HTR-8/SVneo (cell line): ENCODE measurements at regions not wholly inside any gene's neighbourhood (a gene's known extent, or its start where the extent isn't known, plus 50 kb on each side); places are given as distances from the start of the nearest gene placed in this dataset.

ENCODE experiments used
- DNase-seq: peaks from one replicate; pipeline ENCODE4 v3.0.0; 2011; ENCODE audit warnings: low spot score, mixed read lengths; ENCODE audit not compliant: insufficient read length
- FAIRE-seq: peaks from 2 replicates; lab custom pipeline; 2011; peaks lifted over from hg19 to GRCh38; lab: Jason Lieb, UNC

DNA sequence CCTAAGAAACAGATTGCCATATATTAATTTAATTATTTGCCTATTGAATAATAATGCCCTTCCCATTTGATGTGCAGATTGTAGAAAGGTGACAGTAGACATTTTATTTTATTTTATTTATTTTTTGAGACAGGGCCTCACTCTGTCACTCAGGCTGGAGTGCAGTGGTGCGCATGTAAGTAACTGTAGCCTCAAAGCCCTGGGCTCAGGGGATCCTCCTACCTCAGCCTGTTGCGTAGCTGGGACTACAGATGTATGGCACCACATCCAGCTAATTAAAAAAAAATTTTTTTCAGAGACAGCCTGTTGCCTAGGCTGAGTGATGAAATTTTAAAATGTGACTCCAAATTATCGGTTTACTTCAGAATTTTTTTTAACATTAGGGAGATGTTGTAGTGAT lies 1110.0 kb upstream of the EEF2KMT start:
- no peak for FAIRE-seq

DNA sequence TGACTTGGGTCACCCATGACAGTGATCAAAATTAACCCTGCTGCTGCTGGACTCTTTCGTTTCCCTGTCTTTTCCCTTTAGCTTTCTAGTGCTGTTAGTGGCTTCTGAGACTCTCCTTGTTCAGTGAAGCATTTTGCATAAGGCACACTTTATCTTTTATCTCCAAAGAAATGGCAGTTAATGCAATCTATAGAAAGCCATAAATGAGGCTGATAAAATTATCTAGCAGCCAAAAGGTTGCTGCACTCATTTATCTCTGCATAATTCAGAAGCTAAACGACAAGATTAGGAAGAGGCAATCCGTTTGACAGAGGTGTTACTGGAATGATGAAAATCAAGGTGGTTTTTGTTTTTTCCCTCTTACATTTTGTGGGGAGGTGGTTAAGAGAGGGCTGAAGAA lies 1109.5 kb upstream of the EEF2KMT start:
- FAIRE-seq (no peak), DNase-seq (no peak)

More for the DNA sequence above, 1110.0 kb upstream of the EEF2KMT start:
- DNase-seq, result no peak

DNA sequence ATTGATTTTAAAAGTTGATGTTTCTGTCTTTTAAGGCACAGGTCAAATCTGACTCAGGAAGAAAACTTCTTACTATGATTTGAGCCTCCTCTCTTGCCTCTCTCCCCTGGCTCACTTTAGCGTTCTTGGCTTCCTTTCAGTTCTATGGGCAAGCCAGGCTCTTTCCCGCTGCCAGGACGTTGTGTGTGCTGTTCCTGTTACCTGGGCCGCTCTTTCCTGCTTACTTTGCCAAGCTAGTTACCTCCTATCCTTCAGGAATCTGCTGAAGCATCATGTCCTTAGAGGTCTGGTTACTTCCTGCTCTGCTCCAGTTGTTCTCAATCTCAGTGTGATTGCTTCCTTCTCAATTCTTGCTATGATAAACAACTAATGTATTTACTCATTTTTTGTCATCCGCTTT lies 1108.5 kb upstream of the EEF2KMT start:
- DNase-seq, result no peak
- no peak for FAIRE-seq

DNA sequence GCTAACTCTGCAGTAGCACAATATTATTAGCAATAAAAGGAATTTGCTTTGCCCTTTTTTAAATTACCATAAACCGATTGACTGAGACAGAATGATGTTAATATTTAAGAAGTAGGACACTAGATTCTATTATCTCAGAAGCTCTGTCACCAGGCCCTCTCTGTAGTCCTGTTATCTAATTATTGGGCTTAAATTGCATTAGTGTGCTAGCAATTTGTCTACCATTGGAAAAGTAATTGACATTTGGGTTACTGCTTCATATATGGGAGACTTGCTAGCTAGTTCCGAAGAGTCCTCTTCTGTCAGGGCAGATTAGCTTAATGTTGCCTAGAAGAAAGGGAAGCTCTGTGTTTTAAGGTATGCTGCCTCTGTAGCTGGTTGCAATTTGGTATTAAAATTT lies 1107.3 kb upstream of the EEF2KMT start:
- no peak for FAIRE-seq

DNA sequence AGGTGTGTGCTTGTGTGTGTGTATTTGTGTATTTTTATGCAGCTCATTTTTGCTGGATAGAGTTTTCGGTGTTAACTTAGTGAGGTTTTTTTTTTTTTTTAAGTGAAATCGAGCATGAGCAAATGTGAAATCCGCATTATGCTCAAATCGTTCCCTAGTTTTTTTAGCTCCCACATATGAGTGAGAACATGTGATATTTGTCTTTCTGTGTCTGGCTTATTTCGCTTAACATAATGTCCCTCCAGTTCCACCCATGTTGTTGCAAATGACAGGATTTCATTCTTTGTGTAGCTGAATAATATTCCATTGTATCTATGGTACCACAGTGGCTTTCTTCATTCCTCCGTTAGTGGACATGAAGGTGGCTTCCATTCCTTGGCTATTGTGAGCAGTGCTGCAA lies 1103.3 kb upstream of the EEF2KMT start:
- no peak for FAIRE-seq
- no peak for DNase-seq

More for the DNA sequence above, 1107.3 kb upstream of the EEF2KMT start:
- no peak for DNase-seq

DNA sequence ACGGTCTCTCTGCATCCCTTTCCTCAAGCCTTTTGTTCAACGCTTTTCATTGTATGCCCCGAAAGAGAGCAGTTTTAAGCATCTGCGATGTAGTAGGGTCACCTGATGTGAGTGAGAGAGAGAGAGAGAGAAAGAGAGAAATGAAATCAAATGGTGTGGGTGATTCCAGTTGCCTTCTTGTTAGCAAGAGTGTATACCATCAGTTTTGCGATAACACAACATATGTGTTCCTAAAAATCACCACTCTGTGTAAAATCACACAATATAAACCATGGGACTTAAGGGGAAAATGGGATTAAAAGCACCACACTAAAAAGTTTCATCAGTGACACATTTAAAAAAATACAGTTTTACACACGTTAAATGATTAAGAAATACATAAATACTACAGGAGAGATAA lies 1102.7 kb upstream of the EEF2KMT start:
- no peak for FAIRE-seq
- no peak for DNase-seq

DNA sequence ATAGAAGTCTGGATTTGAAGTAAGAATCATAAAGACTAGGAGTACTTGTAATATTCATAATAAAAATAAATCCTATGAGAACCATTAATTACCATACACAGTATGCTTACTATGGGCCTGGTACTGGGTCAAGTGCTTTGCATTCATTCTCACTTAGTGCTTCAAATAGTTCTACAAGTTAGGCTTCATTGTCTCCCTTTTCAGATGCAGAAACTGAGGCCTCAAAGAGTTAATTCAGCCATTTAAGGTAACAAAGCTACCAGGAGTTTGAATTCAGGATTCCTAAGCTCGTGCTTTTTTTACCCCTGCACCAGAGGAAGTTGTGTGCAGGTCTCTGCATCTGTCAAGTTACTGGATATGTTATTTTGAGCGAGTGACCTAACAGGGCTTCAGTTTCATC lies 1098.4 kb upstream of the EEF2KMT start:
- DNase-seq (no peak), FAIRE-seq (no peak)

DNA sequence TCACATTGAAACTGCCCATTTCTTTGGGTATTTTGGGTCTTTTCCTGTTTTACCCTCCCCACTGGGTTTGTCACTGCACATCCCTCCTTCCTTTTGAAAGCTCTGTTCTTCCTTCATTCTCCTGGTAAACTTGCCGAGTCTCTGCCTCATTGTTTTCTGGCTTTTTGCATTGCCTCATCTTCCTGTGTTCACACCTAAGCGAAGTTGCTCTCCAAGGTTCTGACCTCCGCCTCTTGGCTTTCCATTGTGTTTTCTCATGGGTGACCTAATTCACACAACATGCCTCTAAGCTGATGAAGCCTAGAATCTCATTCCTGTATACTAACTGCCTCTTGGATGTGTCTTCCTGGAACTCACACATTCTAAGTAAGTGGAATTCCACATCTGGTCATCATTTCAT lies 1096.1 kb upstream of the EEF2KMT start:
- FAIRE-seq, result no peak
- DNase-seq, result no peak

DNA sequence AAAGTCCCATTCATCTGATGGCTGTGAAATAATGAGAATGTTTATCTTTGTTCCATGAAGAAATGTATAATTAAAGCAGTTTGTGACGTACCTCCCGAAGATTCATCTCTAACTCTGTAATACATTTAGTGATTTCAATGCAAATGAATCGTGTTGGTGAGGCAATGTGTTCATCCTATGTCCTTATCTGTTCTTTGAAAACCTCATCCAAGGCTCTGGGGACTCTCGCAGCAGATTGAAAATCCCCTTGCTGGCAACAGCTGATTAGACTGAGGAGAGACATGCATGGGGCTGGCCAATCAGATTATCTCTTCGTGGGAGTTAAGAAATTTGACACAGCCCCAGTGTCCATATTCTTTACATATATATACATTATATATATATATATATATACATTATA lies 1095.4 kb upstream of the EEF2KMT start:
- no peak for DNase-seq
- FAIRE-seq, result no peak

DNA sequence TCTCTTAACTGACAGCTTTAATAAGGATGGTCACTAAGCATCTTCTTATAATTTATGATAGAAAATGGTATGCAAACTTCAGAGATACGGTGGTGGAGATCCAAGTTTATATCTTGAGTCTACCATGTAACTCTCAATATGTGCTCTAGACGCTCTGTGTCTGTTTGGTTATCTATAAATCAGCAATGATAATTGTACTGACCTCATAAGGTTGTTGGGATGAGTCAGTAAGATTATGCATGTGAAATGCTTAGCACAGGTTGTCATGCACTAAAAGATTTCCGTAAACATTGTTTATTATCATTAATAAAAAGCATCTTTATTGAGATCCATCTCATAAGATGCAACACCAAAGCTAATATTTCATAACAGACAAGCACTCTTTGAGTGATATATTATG lies 1094.9 kb upstream of the EEF2KMT start:
- FAIRE-seq (no peak), DNase-seq (no peak)

DNA sequence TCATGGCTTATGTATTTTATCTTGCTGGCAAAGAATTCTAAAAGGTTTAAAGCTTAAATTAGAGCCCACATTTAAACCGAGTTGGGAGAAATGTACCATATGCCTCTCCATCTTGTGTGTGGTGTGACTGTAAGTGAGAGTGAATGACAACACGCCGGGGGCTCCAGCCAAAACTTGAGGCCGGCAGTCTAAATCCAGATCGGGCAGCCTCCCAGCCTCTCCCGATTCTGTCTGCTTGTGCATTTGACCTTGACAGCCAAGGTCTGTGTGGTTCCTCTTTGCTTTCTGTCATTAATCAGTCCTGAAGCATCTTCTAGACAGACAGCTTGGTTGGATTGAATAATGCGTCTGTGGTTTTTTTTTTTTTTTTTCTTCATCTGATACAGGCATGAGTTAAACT lies 1093.2 kb upstream of the EEF2KMT start:
- FAIRE-seq, result no peak
- DNase-seq, result no peak

DNA sequence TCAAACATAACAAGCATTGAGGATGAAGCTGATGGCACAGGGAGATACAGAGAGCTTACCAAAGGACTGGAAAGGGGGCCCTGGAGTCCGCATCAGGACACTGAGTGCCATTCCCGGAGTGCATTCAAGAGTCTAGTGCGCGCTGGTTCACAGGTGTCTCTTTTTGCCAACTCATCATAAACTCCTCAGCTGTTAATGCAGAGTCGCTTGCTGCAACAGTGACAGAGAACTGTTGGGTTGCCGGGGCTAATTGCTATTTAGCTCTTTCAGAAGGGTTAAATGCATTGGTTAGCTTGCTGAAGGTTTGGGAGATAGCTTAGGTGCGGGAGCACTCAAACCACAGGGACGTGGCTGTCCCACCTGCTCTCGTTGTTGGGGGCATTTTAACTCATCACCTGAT lies 1091.6 kb upstream of the EEF2KMT start:
- DNase-seq, result no peak
- no peak for FAIRE-seq

DNA sequence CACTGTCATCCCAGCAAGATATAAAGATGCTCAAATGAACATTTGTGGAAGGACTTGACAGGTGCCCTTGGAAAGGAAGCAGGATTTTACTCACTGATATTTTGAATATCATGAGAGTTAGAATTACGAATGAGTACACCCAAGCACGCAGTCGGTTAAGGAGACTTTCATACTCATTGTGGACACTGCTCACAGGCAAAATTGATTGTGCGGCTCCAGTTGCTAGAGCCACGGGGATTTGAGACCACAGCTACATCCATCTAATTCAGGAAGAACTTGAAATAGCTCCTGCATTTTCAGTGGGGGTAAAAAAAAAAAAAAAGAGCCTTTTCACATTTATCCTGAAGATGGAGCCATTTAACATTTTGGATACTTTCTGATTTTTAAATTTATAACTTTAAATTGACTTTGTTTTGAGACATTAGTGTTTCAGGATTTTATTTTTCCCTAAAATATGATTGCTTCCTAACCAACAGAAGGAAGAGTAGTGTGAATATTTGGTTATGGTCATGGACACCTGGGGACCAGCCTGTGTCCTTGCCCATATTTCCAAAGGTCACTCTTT lies 1080.1 kb upstream of the EEF2KMT start:
- DNase-seq (no peak), FAIRE-seq (no peak)

DNA sequence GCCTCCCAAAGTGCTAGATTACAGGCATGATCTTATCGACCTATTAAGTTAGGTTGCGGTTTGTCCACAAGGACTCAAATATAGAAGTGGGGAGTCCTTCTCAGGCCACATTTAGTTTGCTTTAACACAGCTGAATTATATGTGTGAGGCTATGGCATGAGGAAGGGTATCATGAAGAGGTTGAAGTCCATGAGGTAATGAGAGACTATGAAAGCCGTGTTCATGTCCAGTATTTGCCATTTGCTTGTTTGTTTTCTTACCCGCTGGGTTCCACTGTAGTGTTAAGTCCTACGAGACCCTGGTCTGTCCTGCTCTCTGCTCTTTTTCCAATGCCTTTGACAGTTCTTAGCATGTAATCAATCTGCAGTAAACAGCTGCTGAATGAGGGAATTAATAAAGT lies 1072.4 kb upstream of the EEF2KMT start:
- no peak for DNase-seq
- FAIRE-seq, result no peak

DNA sequence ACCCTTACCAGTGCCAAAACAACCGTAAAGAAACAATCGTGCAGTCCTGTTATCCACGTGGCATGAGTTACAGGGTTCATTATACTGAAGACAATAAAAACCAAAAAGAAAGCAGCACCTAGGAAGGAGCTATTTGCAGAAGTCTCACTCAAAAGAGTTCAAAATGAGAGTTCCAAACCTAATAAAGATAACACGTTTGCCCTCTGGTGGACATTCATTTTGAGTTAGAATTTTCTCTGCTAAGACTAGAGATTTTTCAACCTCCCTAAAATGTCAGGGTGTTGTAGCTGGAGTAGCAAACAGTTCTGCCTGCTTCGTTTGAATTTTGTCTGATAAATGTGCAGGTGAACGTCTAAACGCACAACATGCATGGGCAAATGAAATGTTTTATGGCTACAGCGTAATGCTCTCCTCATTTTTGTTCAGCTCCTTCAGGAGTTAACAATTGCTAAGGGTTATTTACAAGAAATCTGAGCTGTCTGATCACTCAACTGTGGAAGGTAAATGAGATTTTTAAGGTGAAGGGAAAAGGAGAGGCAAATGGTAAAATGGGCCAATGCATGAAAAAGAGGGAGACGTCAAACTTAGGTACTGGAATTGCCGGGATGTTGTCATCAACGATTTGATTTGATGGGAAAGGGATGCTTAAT lies 1067.9 kb upstream of the EEF2KMT start:
- DNase-seq (no peak), FAIRE-seq (no peak)

DNA sequence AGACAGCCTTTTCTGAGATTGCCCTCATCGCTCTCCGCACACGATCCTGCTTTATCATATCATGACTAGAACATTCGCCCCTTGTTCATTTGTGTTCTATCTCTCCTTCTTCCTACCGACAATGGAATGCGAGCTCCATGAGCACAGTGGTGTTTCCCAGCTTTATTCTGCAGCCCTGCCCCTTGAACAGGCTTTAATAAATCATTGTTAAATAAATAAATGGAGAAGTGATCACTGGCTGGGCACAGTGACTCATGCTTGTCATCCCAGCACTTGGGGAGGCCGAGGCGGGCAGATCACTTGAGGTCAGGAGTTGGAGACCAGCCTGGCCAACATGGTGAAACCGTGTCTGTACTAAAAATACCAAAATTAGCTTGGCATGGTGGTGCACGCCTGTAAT lies 1063.3 kb upstream of the EEF2KMT start:
- FAIRE-seq (no peak), DNase-seq (no peak)

DNA sequence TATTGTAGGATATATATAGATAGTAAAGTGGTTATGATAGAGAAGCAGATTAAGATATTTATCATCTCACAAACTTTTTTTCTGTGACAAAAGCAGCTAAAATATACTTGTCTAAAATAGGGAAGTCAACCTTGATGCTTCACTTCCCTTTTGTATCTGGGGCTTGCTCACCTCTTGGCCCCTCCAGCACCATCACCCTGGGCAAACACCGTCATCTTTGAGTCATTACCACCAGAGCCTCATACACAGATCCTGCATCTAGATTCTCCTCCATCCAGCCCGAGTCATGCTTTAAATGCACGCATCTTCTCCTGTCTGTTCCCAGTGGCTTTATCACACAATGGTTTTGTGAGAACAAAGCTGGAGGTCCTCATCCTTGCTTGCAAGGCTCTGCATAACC lies 1062.7 kb upstream of the EEF2KMT start:
- DNase-seq (no peak), FAIRE-seq (no peak)

DNA sequence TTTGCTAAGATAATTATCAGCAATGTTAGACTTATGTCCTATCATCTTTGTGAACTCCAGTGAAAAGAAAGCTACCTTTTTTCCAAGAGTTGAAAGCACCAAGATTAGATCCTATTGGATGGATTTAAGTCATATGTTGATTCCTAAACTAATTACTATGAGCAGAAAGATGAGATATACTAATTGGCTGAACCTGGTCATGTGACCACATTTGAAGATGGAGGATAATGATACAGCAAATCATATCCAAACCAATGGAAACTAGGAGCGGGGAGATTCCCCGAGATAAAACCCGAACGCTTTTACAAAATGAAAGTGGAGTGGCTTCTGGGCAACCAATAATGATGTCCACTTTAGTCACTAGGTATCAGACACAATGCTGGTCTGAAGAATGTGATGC lies 1060.2 kb upstream of the EEF2KMT start:
- DNase-seq (no peak), FAIRE-seq (no peak)

DNA sequence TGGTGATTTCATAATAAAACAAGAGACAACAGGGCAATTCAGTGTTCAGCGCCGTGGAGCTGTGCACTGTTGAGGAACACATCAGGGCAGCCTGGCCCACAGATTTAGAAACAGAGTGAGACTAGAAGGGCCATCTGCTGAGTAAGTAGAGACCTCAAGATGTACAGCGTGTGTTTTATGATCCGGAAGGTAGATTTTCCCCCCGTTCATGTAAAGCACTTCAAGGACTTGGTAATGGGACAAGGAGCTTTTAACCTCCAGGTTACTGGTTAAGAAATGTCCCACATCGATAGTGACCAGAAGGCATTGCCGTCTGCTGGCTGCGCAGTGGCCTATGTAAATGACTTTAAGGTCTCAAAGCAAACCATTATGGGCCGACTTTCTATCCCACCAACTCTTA lies 1057.7 kb upstream of the EEF2KMT start:
- DNase-seq, result no peak
- FAIRE-seq, result no peak

DNA sequence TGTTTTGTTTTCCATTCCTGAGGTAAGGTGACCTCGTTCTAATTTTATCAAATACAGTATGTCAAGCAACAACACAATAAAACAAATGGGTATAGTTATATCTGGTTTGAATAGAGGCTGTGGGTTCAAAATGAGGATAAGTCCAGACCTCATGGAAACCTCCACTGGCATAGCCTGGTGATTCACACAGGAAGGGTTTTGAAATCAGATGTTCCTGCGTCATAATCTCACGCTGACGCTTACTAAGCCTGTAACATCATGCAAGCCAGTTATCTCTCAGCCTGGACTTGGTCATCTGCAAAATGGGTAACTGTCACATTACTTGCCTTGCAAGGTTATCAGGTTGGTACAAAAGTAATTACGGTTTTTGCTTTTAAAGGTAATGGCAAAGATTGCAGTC lies 1056.3 kb upstream of the EEF2KMT start:
- DNase-seq (no peak), FAIRE-seq (no peak)

DNA sequence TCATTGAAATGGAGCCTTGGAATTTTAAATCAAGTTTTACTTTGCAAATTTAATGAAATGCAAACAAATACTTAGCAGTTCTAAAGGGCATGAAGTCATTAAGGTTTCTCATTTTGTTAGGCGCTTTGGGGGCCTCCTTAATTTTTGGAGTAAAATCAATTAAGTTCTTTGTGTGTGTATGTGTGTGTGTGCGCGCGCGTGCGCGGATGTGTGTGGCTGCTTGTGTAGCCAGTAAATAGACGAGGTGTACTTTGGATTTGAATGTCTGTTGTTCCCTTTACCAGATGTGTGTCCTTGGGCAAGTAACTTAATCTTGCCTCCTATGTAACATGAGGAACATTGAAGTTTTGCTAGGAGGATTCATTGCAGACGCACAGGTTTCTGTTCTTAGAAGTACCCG lies 1051.4 kb upstream of the EEF2KMT start:
- FAIRE-seq, result no peak

DNA sequence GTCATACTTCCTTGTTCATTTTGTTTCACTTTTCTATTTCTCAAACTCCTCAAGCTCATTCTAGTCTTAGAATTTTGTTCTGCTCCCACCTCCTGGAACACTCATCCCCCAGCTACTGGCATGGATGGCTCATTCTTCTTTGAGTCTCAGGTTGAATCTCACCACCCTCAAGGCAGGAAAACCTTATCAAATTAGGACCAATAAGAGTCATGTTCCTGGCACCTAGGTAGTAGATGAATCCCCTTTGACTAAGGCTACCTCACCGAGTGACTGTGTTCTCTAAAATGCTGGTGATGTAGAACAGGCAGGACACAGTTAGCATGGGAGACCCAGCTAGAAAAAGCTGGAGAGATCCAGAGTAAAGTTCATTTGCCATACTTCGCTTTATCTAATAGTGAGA lies 1050.8 kb upstream of the EEF2KMT start:
- DNase-seq, result no peak
- FAIRE-seq, result no peak

More for the DNA sequence above, 1051.4 kb upstream of the EEF2KMT start:
- no peak for DNase-seq
